GM13977 (cell line): ENCODE measurements at regions not wholly inside any gene's neighbourhood (a gene's known extent, or its start where the extent isn't known, plus 50 kb on each side); places are given as distances from the start of the nearest gene placed in this dataset.

Source experiments
- DNase-seq: peaks from one replicate; pipeline ENCODE4 v3.0.0; 2012; ENCODE audit warnings: low spot score
- CTCF ChIP-seq: IDR thresholded peaks from 2 replicates; pipeline ENCODE4 v1.5.1; 2012; ENCODE audit warnings: mild to moderate bottlenecking, control low read depth; ENCODE audit not compliant: insufficient read depth; ENCODE audit errors: extremely low read depth, missing control alignments
- in situ Hi-C: fragments of 300-500 bp; cut with MboI; formaldehyde crosslinking; loops from one replicate; pipeline ENCODE4 v1.12.0; 2022; ENCODE audit warnings: low sequenced_read_pairs, low pct_unique_long_range_greater_than_20kb, mixed read lengths, inconsistent platforms; ENCODE audit not compliant: unreplicated experiment

- in situ Hi-C loops = no loop called here
- no peak for DNase-seq
- TF ChIP-seq CTCF = no peak
Measured at GRCh38 chr1:195045072-195045471, 1563.2 kb downstream of the KCNT2 start.

GRCh38 chr1:195030793-195031192 lies 1577.4 kb downstream of the KCNT2 start:
- DNase-seq = no peak
- TF ChIP-seq CTCF = no peak
- in situ Hi-C loops = no loop called here

GRCh38 chr1:195026792-195027191 lies 1581.4 kb downstream of the KCNT2 start:
- no peak for TF ChIP-seq CTCF
- in situ Hi-C loops = no loop called here

GRCh38 chr1:195019385-195019784 lies 1588.9 kb downstream of the KCNT2 start:
- in situ Hi-C loops = no loop called here
- no peak for TF ChIP-seq CTCF
- DNase-seq = no peak

More at GRCh38 chr1:195026792-195027191, 1581.4 kb downstream of the KCNT2 start:
- no peak for DNase-seq

- in situ Hi-C loops = no loop called here
- no peak for DNase-seq
- TF ChIP-seq CTCF = no peak
Measured at GRCh38 chr1:195012995-195013394, 1595.2 kb downstream of the KCNT2 start.

GRCh38 chr1:195005338-195005737 lies 1602.9 kb downstream of the KCNT2 start:
- in situ Hi-C loops = no loop called here
- no peak for TF ChIP-seq CTCF
- DNase-seq = no peak

GRCh38 chr1:194990483-194990882 lies 1617.8 kb downstream of the KCNT2 start:
- in situ Hi-C loops = no loop called here
- no peak for DNase-seq
- TF ChIP-seq CTCF = no peak
